SU-DHL-6 (cell line): ENCODE measurements at regions not wholly inside any gene's neighbourhood (a gene's known extent, or its start where the extent isn't known, plus 50 kb on each side); places are given as distances from the start of the nearest gene placed in this dataset.

Experiments
- H2AFZ ChIP-seq: fragments of 200-600 bp; sonication (generic); 2 replicates; pipeline ENCODE4 v1.6.1; 2014; ENCODE audit warnings: low read depth, mild to moderate bottlenecking, moderate library complexity, mixed read lengths, antibody characterized with exemption, low read length; ENCODE audit not compliant: severe bottlenecking
- H3F3A ChIP-seq: fragments of 200-600 bp; shearing (Covaris generic); 2 replicates; pipeline ENCODE4 v1.6.0; 2016; ENCODE audit warnings: antibody characterized with exemption, mild to moderate bottlenecking; ENCODE audit not compliant: insufficient read depth
- H3K27ac ChIP-seq: fragments of 200-600 bp; sonication (generic); 2 replicates; pipeline ENCODE4 v1.5.1; 2016; ENCODE audit warnings: low read depth, mild to moderate bottlenecking, low read length, moderate library complexity, mixed read lengths
- H3K27me3 ChIP-seq: fragments of 200-600 bp; sonication (generic), shearing (Covaris generic); 2 replicates; pipeline ENCODE4 v1.6.0; 2014; ENCODE audit warnings: mild to moderate bottlenecking, low read length
- H3K36me3 ChIP-seq: fragments of 200-600 bp; sonication (generic); 2 replicates; pipeline ENCODE4 v1.6.1; 2014; ENCODE audit warnings: mild to moderate bottlenecking, low read length, mixed read lengths
- H3K4me2 ChIP-seq: fragments of 300-600, 200-600 bp; shearing (Covaris generic), sonication (generic); 2 replicates; pipeline ENCODE4 v1.6.0; 2014; ENCODE audit warnings: low read length, low read depth, mild to moderate bottlenecking; ENCODE audit not compliant: poor library complexity, severe bottlenecking
- H3K4me3 ChIP-seq: fragments of 200-600 bp; sonication (generic); 2 replicates; pipeline ENCODE4 v1.5.1; 2014; ENCODE audit warnings: antibody characterized with exemption, low read length, mild to moderate bottlenecking, mixed read lengths; ENCODE audit not compliant: insufficient read depth, poor library complexity, severe bottlenecking
- H3K79me2 ChIP-seq: fragments of 200-600 bp; sonication (generic); 2 replicates; pipeline ENCODE4 v1.6.1; 2014; ENCODE audit warnings: mild to moderate bottlenecking, low read length, moderate library complexity; ENCODE audit not compliant: insufficient read depth
- H3K9ac ChIP-seq: fragments of 200-600 bp; sonication (generic); 2 replicates; pipeline ENCODE4 v1.7.0; 2014; ENCODE audit warnings: mild to moderate bottlenecking, low read length
- H3K9me2 ChIP-seq: fragments of 200-600 bp; sonication (generic); replicated peaks from 2 replicates; pipeline ENCODE4 v1.6.1; 2014; ENCODE audit warnings: low read length; ENCODE audit not compliant: insufficient read depth
- H3K9me3 ChIP-seq: fragments of 200-600 bp; sonication (generic); 2 replicates; pipeline ENCODE4 v1.6.1; 2014; ENCODE audit warnings: low read length, mixed read lengths; ENCODE audit not compliant: insufficient read depth
- H4K20me1 ChIP-seq: fragments of 200-600 bp; sonication (generic); 2 replicates; pipeline ENCODE4 v1.6.1; 2014; ENCODE audit warnings: low read depth, mild to moderate bottlenecking, antibody characterized with exemption, low read length, moderate library complexity, mixed read lengths
- CTCF ChIP-seq: fragments of 200-600 bp; sonication (generic); IDR thresholded peaks from one replicate; pipeline ENCODE4 v1.5.1; 2017; ENCODE audit warnings: antibody characterized with exemption, mild to moderate bottlenecking, low read length, moderate library complexity; ENCODE audit not compliant: insufficient read depth, poor library complexity, severe bottlenecking
- EZH2phosphoT487 ChIP-seq: fragments of 200-600 bp; sonication (generic), shearing (Covaris generic); conservative IDR thresholded peaks from 2 replicates; pipeline ENCODE4 v1.6.1; 2018; ENCODE audit warnings: mild to moderate bottlenecking, antibody characterized with exemption, low read length, moderate library complexity, mixed read lengths

- H3K36me3 ChIP-seq: no peaks in the 10 kb centered on the region
- no peak overlapping the region for H2AFZ ChIP-seq
- H3K27ac ChIP-seq: no peak overlapping the region
- TF ChIP-seq EZH2phosphoT487 (no peak), CTCF (no peak)
- no peak overlapping the region for H3K4me2 ChIP-seq
- H3K9me3 ChIP-seq: no peaks in the 10 kb centered on the region
- no peaks in the 10 kb centered on the region for H4K20me1 ChIP-seq
- H3K9me2 ChIP-seq: no peaks in the 10 kb centered on the region
- no peak overlapping the region for H3K9ac ChIP-seq
- no peak overlapping the region for H3K4me3 ChIP-seq
- no peaks in the 10 kb centered on the region for H3K79me2 ChIP-seq
- H3K27me3 ChIP-seq: no peaks in the 10 kb centered on the region
- no peaks in the 10 kb centered on the region for H3F3A ChIP-seq
These were observed 281.0 kb upstream of the NECTIN3 start for GRCh38 chr3:110790631-110791030.

GRCh38 chr3:110791995-110792686 is 279.5 kb upstream of the NECTIN3 start:
- no peak overlapping the region for H3K4me2 ChIP-seq

GRCh38 chr3:110793611-110794010 is 278.0 kb upstream of the NECTIN3 start:
- Histone ChIP-seq H4K20me1 (no peaks in the 10 kb centered on the region), H3K4me3 (no peak overlapping the region), H3K27ac (no peak overlapping the region), H3F3A (no peaks in the 10 kb centered on the region), H2AFZ (no peak overlapping the region), H3K27me3 (no peaks in the 10 kb centered on the region), H3K9me3 (no peaks in the 10 kb centered on the region), H3K9me2 (no peaks in the 10 kb centered on the region), H3K36me3 (no peaks in the 10 kb centered on the region), H3K9ac (no peak overlapping the region), H3K79me2 (no peaks in the 10 kb centered on the region), H3K4me2 (no peak overlapping the region)
- no peak for TF ChIP-seq CTCF
- TF ChIP-seq EZH2phosphoT487: no peak

More at GRCh38 chr3:110791995-110792686, 279.5 kb upstream of the NECTIN3 start:
- TF ChIP-seq EZH2phosphoT487 (no peak), CTCF (no peak)
- H2AFZ ChIP-seq: no peak overlapping the region
- no peaks in the 10 kb centered on the region for H4K20me1 ChIP-seq
- H3F3A ChIP-seq: no peaks in the 10 kb centered on the region
- H3K9me3 ChIP-seq: no peaks in the 10 kb centered on the region
- H3K27ac ChIP-seq: no peak overlapping the region
- H3K79me2 ChIP-seq: no peaks in the 10 kb centered on the region
- no peaks in the 10 kb centered on the region for H3K9me2 ChIP-seq
- H3K4me3 ChIP-seq: no peak overlapping the region
- no peaks in the 10 kb centered on the region for H3K36me3 ChIP-seq
- H3K27me3 ChIP-seq: no peaks in the 10 kb centered on the region
- no peak overlapping the region for H3K9ac ChIP-seq
